ENCODE measurements at regions not wholly inside any gene's neighbourhood (a gene's known extent, or its start where the extent isn't known, plus 50 kb on each side); places are given as distances from the start of the nearest gene placed in this dataset.

- DNase-seq, result no peak
- TF ChIP-seq CTCF (IDR thresholded peaks at IDR 0.05) (no peak), EP300 (IDR thresholded peaks at IDR 0.05) (no peak), POLR2AphosphoS5 (IDR thresholded peaks at IDR 0.05) (no peak), POLR2A (IDR thresholded peaks at IDR 0.05) (no peak)
These were observed 861.1 kb upstream of the KLHL1 start for GRCh38 chr13:70969321-70969720.

GRCh38 chr13:70967564-70967963 is 859.3 kb upstream of the KLHL1 start:
- no peak for TF ChIP-seq POLR2AphosphoS5 (IDR thresholded peaks at IDR 0.05)
- TF ChIP-seq CTCF (IDR thresholded peaks at IDR 0.05), result no peak
- TF ChIP-seq EP300 (IDR thresholded peaks at IDR 0.05), result no peak
- no peak for TF ChIP-seq POLR2A (IDR thresholded peaks at IDR 0.05)

More at GRCh38 chr13:70969321-70969720, 861.1 kb upstream of the KLHL1 start:
- intact Hi-C loops (cut with DNase I), result no loop called here
- Histone ChIP-seq H3K27ac (no peak overlapping the region), H3K36me3 (no peaks in the 10 kb centered on the region), H3K4me3 (no peak overlapping the region), H3K27me3 (no peaks in the 10 kb centered on the region), H3K4me1 (no peaks in the 10 kb centered on the region), H3K9me3 (no peaks in the 10 kb centered on the region)
- WGBS, 2 donors, result 70 to 84% methylated on average over 5 of the region's 5 CpGs

DNA sequence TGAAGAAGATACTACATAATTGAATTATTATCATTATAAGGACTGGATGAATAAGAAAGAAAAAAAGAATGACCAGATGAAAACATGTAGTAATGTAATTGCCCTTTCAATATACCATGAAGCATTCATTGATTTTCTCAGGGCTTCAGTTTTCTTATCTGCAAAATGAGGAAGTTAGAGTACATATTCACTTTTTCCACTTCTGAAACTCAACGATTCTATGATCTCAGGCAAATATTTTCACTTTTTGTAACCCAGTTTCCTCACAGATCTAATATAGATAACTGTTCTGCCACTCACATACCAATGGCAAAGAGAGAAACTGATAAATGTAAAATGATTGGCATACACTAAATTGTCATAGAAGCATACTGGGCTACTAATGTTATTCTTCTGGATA is 856.6 kb upstream of the KLHL1 start:
- intact Hi-C loops (cut with DNase I), result no loop called here
- Histone ChIP-seq H3K9me3 (no peaks in the 10 kb centered on the region), H3K27ac (no peak overlapping the region), H3K27me3 (no peaks in the 10 kb centered on the region), H3K4me3 (no peak overlapping the region), H3K4me1 (no peaks in the 10 kb centered on the region), H3K36me3 (no peaks in the 10 kb centered on the region)
- WGBS, 2 donors, result 14 to 18% methylated on average over 1 of the region's 1 CpG
- DNase-seq, result no peak
- TF ChIP-seq POLR2A (IDR thresholded peaks at IDR 0.05) (no peak), POLR2AphosphoS5 (IDR thresholded peaks at IDR 0.05) (no peak), EP300 (IDR thresholded peaks at IDR 0.05) (no peak), CTCF (IDR thresholded peaks at IDR 0.05) (no peak)

More at GRCh38 chr13:70967564-70967963, 859.3 kb upstream of the KLHL1 start:
- Histone ChIP-seq H3K4me3 (no peak overlapping the region), H3K9me3 (no peaks in the 10 kb centered on the region), H3K4me1 (no peaks in the 10 kb centered on the region), H3K27me3 (no peaks in the 10 kb centered on the region), H3K27ac (no peak overlapping the region), H3K36me3 (no peaks in the 10 kb centered on the region)
- no peak for DNase-seq
- intact Hi-C loops (cut with DNase I), result no loop called here
- WGBS, 2 donors, result 85 to 89% methylated on average over 9 of the region's 9 CpGs

DNA sequence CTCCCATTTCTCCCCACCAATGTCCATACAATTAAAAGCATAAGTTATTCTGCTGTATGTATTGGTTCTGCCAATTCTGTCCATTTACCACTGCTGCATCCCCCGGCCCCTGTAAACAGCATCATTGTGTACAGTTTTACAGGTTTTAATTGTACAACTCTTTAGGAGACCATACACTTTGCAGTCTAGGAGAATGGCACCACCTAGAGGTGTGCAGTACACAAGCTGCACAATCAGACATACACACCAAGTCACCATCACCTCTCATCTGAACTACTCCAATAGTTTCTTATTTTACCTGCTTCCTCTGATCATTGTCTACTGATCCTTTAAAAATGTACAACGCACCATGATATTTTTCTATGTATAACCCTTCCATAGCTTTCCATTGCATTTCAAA is 855.9 kb upstream of the KLHL1 start:
- TF ChIP-seq POLR2A (IDR thresholded peaks at IDR 0.05), result no peak
- no peak for TF ChIP-seq POLR2AphosphoS5 (IDR thresholded peaks at IDR 0.05)
- TF ChIP-seq CTCF (IDR thresholded peaks at IDR 0.05), result no peak
- no peak for TF ChIP-seq EP300 (IDR thresholded peaks at IDR 0.05)
- Histone ChIP-seq H3K9me3 (no peaks in the 10 kb centered on the region), H3K36me3 (no peaks in the 10 kb centered on the region), H3K27me3 (no peaks in the 10 kb centered on the region), H3K4me3 (no peak overlapping the region), H3K4me1 (no peaks in the 10 kb centered on the region), H3K27ac (no peak overlapping the region)
- intact Hi-C loops (cut with DNase I), result no loop called here
- WGBS, 2 donors, result 73 to 88% methylated on average over 2 of the region's 2 CpGs
- no peak for DNase-seq

GRCh38 chr13:70960841-70961443 is 852.7 kb upstream of the KLHL1 start:
- H3K4me1 ChIP-seq, result no peaks in the 10 kb centered on the region
- TF ChIP-seq POLR2AphosphoS5 (IDR thresholded peaks at IDR 0.05), result no peak
- TF ChIP-seq CTCF (IDR thresholded peaks at IDR 0.05), result peak in 1 of 4 experiments; percentile 16
- no peak for TF ChIP-seq POLR2A (IDR thresholded peaks at IDR 0.05)
- H3K9me3 ChIP-seq, result no peaks in the 10 kb centered on the region
- 30 to 45% methylated on average over 9 of the region's 9 CpGs for whole genome bisulfite sequencing, 2 donors
- no peak overlapping the region for H3K4me3 ChIP-seq
- no peak overlapping the region for H3K27ac ChIP-seq
- no peaks in the 10 kb centered on the region for H3K36me3 ChIP-seq
- intact Hi-C loops (cut with DNase I), result no loop called here
- DNase-seq, result no peak
- no peaks in the 10 kb centered on the region for H3K27me3 ChIP-seq

Measured in sigmoid colon (tissue), 6 donors.